ENCODE measurements at regions not wholly inside any gene's neighbourhood (a gene's known extent, or its start where the extent isn't known, plus 50 kb on each side); places are given as distances from the start of the nearest gene placed in this dataset.
A peak's percentile ranks its signal among the peaks of the same experiment; 100 is the strongest.
"Not testable (repeated sequence)": the region's sequence is repeated elsewhere in the genome, so short reads cannot be mapped to it uniquely, and the experiment has no call there.

GRCh38 chr14:106776395-106776983 is 1250.1 kb downstream of the TMEM121 start:
- H3K27ac Mint-ChIP-seq, result no peak overlapping the region
- no peaks in the 10 kb centered on the region for H3K9me3 Mint-ChIP-seq (ENCODE audit: low read depth)
- CTCF ChIA-PET, result interaction anchor here (1.0 to 4.2 kb wide), 5 partner anchors 14 to 172 kb away, joined by 3 to 17 read pairs (median 4); no protein-coding TSS in a partner anchor
- peaks cover 4% of the 10 kb centered on the region for H3K36me3 Mint-ChIP-seq
- peak; percentile 9 for ATAC-seq
- no peak overlapping the region for H3K4me3 Mint-ChIP-seq
- DNase-seq, result no peak
- H3K27me3 Mint-ChIP-seq, result peaks cover 22% of the 10 kb centered on the region
- peaks cover 24% of the 10 kb centered on the region for H3K4me1 Mint-ChIP-seq

- no peak overlapping the region for H3K27ac Mint-ChIP-seq
- H3K4me1 Mint-ChIP-seq, result peaks cover 24% of the 10 kb centered on the region
- DNase-seq (no peak), ATAC-seq (no peak)
- no peaks in the 10 kb centered on the region for H3K9me3 Mint-ChIP-seq (ENCODE audit: low read depth)
- H3K4me3 Mint-ChIP-seq, result no peak overlapping the region
- CTCF ChIA-PET, result interaction anchor here (1.2 kb wide), 1 partner anchor 94 kb away, joined by 3 read pairs; no protein-coding TSS in a partner anchor
- peaks cover 21% of the 10 kb centered on the region for H3K27me3 Mint-ChIP-seq
- H3K36me3 Mint-ChIP-seq, result peaks cover 4% of the 10 kb centered on the region
Observed at GRCh38 chr14:106778986-106779385, 1252.6 kb downstream of the TMEM121 start.

- CTCF ChIA-PET, result interaction anchor here (1.0 kb wide), 1 partner anchor 35 kb away, joined by 3 read pairs; no protein-coding TSS in a partner anchor
- no peaks in the 10 kb centered on the region for H3K9me3 Mint-ChIP-seq (ENCODE audit: low read depth)
- DNase-seq (no peak), ATAC-seq (no peak)
- H3K4me3 Mint-ChIP-seq, result no peak overlapping the region
- H3K4me1 Mint-ChIP-seq, result peaks cover 10% of the 10 kb centered on the region
- peaks cover 22% of the 10 kb centered on the region for H3K27me3 Mint-ChIP-seq
- no peaks in the 10 kb centered on the region for H3K36me3 Mint-ChIP-seq
- H3K27ac Mint-ChIP-seq, result no peak overlapping the region
Observed at GRCh38 chr14:106786697-106787096, 1260.3 kb downstream of the TMEM121 start.

GRCh38 chr14:106787626-106788025 is 1261.2 kb downstream of the TMEM121 start:
- Mint-ChIP-seq H3K27me3 (peaks cover 18% of the 10 kb centered on the region), H3K27ac (no peak overlapping the region), H3K4me3 (no peak overlapping the region), H3K36me3 (no peaks in the 10 kb centered on the region), H3K4me1 (peaks cover 10% of the 10 kb centered on the region), H3K9me3 (ENCODE audit: low read depth) (no peaks in the 10 kb centered on the region)
- no peak for ATAC-seq
- CTCF ChIA-PET, result interaction anchor here (0.8 kb wide), 1 partner anchor 44 kb away, joined by 3 read pairs; no protein-coding TSS in a partner anchor
- DNase-seq, result no peak

- H3K27me3 Mint-ChIP-seq, result peaks cover 18% of the 10 kb centered on the region
- CTCF ChIA-PET, result interaction anchor here (3.1 kb wide), 1 partner anchor 84 kb away, joined by 14 read pairs; no protein-coding TSS in a partner anchor
- H3K36me3 Mint-ChIP-seq, result no peaks in the 10 kb centered on the region
- DNase-seq (no peak), ATAC-seq (no peak)
- H3K9me3 Mint-ChIP-seq (ENCODE audit: low read depth), result no peaks in the 10 kb centered on the region
- no peak overlapping the region for H3K4me3 Mint-ChIP-seq
- peaks cover 10% of the 10 kb centered on the region for H3K4me1 Mint-ChIP-seq
- no peak overlapping the region for H3K27ac Mint-ChIP-seq
Observed at GRCh38 chr14:106788534-106788933, 1262.2 kb downstream of the TMEM121 start.

GRCh38 chr14:106789318-106789717 is 1262.9 kb downstream of the TMEM121 start:
- H3K4me1 Mint-ChIP-seq, result peaks cover 10% of the 10 kb centered on the region
- no peaks in the 10 kb centered on the region for H3K36me3 Mint-ChIP-seq
- CTCF ChIA-PET, result interaction anchor here (1.1 to 3.5 kb wide), 6 partner anchors 14 to 98 kb away, joined by 3 to 27 read pairs (median 14); no protein-coding TSS in a partner anchor
- no peak overlapping the region for H3K4me3 Mint-ChIP-seq
- no peak overlapping the region for H3K27ac Mint-ChIP-seq
- H3K27me3 Mint-ChIP-seq, result peaks cover 23% of the 10 kb centered on the region
- ATAC-seq (no peak), DNase-seq (no peak)
- H3K9me3 Mint-ChIP-seq (ENCODE audit: low read depth), result no peaks in the 10 kb centered on the region

GRCh38 chr14:106790189-106791036 is 1264.0 kb downstream of the TMEM121 start:
- peak; percentile 65 for ATAC-seq
- Mint-ChIP-seq H3K27ac (no peak overlapping the region), H3K4me3 (no peak overlapping the region), H3K4me1 (peaks cover 10% of the 10 kb centered on the region), H3K9me3 (ENCODE audit: low read depth) (no peaks in the 10 kb centered on the region), H3K27me3 (peaks cover 27% of the 10 kb centered on the region), H3K36me3 (no peaks in the 10 kb centered on the region)
- CTCF ChIA-PET, result interaction anchor here (1.0 to 3.5 kb wide), 16 partner anchors 9 to 178 kb away, joined by 3 to 27 read pairs (median 4); no protein-coding TSS in a partner anchor
- DNase-seq, result peak; percentile 85

GRCh38 chr14:106792543-106792942 is 1266.2 kb downstream of the TMEM121 start:
- Mint-ChIP-seq H3K4me1 (peaks cover 10% of the 10 kb centered on the region), H3K9me3 (ENCODE audit: low read depth) (no peaks in the 10 kb centered on the region), H3K4me3 (no peak overlapping the region), H3K36me3 (no peaks in the 10 kb centered on the region), H3K27me3 (peaks cover 32% of the 10 kb centered on the region), H3K27ac (no peak overlapping the region)
- CTCF ChIA-PET, result interaction anchor here (3.5 kb wide), 1 partner anchor 39 kb away, joined by 27 read pairs; no protein-coding TSS in a partner anchor
- ATAC-seq, result no peak
- no peak for DNase-seq

GRCh38 chr14:106798166-106798565 is 1271.8 kb downstream of the TMEM121 start:
- not testable (repeated sequence) for H3K4me1 Mint-ChIP-seq; H3K36me3 Mint-ChIP-seq; H3K27ac Mint-ChIP-seq; ATAC-seq; H3K9me3 Mint-ChIP-seq (ENCODE audit: low read depth); H3K4me3 Mint-ChIP-seq; DNase-seq
- peaks cover 62% of the 10 kb centered on the region for H3K27me3 Mint-ChIP-seq
- CTCF ChIA-PET, result interaction anchor here (3.9 kb wide), 1 partner anchor 33 kb away, joined by 17 read pairs; no protein-coding TSS in a partner anchor

GRCh38 chr14:106802413-106803364 is 1276.3 kb downstream of the TMEM121 start:
- no peaks in the 10 kb centered on the region for H3K4me1 Mint-ChIP-seq
- DNase-seq (no peak), ATAC-seq (no peak)
- peaks cover 78% of the 10 kb centered on the region for H3K27me3 Mint-ChIP-seq
- CTCF ChIA-PET, result interaction anchor here (0.9 to 2.3 kb wide), 3 partner anchors 9 to 28 kb away, joined by 3 to 13 read pairs (median 4); no protein-coding TSS in a partner anchor
- H3K36me3 Mint-ChIP-seq, result no peaks in the 10 kb centered on the region
- H3K4me3 Mint-ChIP-seq, result no peak overlapping the region
- H3K27ac Mint-ChIP-seq, result no peak overlapping the region
- no peaks in the 10 kb centered on the region for H3K9me3 Mint-ChIP-seq (ENCODE audit: low read depth)

GRCh38 chr14:106803379-106803778 is 1277.0 kb downstream of the TMEM121 start:
- CTCF ChIA-PET, result interaction anchor here (2.3 kb wide), 1 partner anchor 13 kb away, joined by 13 read pairs; no protein-coding TSS in a partner anchor
- Mint-ChIP-seq H3K27me3 (peaks cover 77% of the 10 kb centered on the region), H3K4me3 (no peak overlapping the region), H3K9me3 (ENCODE audit: low read depth) (no peaks in the 10 kb centered on the region), H3K4me1 (no peaks in the 10 kb centered on the region), H3K27ac (no peak overlapping the region), H3K36me3 (no peaks in the 10 kb centered on the region)
- ATAC-seq (no peak), DNase-seq (no peak)

- H3K9me3 Mint-ChIP-seq (ENCODE audit: low read depth), result no peaks in the 10 kb centered on the region
- no peak for ATAC-seq
- H3K27me3 Mint-ChIP-seq, result peaks cover 58% of the 10 kb centered on the region
- CTCF ChIA-PET, result interaction anchor here (1.0 to 1.5 kb wide), 2 partner anchors 15 to 23 kb away, joined by 3 read pairs; no protein-coding TSS in a partner anchor
- H3K36me3 Mint-ChIP-seq, result no peaks in the 10 kb centered on the region
- H3K4me3 Mint-ChIP-seq, result no peak overlapping the region
- H3K4me1 Mint-ChIP-seq, result peaks cover 12% of the 10 kb centered on the region
- no peak overlapping the region for H3K27ac Mint-ChIP-seq
- no peak for DNase-seq
Observed at GRCh38 chr14:106807493-106807892, 1281.1 kb downstream of the TMEM121 start.

Data from activated CD8-positive, alpha-beta memory T cell treated with anti-CD3 and anti-CD28 coated beads, Interleukin-2, amount 10 ng/mL, durations not matched to agents 7 days and 5 days (primary cell).